ENCODE measurements at regions not wholly inside any gene's neighbourhood (a gene's known extent, or its start where the extent isn't known, plus 50 kb on each side); places are given as distances from the start of the nearest gene placed in this dataset.

DNA sequence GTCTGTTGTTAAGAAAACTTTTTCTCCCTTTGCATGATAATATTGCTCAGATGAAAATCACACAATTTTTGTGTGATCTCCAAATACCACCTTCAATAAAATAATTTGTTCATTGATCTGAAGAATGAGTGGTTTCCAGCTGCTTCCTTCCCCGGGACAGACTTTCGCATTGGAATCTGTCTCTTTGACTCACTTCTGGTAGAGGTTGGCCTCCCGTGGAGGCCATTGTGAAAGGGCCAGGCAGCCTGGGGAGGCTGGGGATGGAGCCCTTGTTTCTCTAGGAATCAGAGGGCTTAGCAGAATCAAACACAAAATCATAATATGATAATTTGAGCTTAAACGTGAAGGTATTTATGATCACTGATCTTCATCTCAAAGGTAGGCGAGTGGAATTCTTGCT, 135.0 kb upstream of the ZNF536 start:
- Histone ChIP-seq H3K9me3 (ENCODE audit: severe bottlenecking) (no peaks in the 10 kb centered on the region), H3K4me3 (ENCODE audit: low read depth, low read length) (no peak overlapping the region), H3K36me3 (no peaks in the 10 kb centered on the region), H3K27me3 (ENCODE audit: insufficient read depth, low read depth, severe bottlenecking) (no peaks in the 10 kb centered on the region), H3K27ac (no peak overlapping the region)
- no peak for DNase-seq
- TF ChIP-seq, protein P1, sequence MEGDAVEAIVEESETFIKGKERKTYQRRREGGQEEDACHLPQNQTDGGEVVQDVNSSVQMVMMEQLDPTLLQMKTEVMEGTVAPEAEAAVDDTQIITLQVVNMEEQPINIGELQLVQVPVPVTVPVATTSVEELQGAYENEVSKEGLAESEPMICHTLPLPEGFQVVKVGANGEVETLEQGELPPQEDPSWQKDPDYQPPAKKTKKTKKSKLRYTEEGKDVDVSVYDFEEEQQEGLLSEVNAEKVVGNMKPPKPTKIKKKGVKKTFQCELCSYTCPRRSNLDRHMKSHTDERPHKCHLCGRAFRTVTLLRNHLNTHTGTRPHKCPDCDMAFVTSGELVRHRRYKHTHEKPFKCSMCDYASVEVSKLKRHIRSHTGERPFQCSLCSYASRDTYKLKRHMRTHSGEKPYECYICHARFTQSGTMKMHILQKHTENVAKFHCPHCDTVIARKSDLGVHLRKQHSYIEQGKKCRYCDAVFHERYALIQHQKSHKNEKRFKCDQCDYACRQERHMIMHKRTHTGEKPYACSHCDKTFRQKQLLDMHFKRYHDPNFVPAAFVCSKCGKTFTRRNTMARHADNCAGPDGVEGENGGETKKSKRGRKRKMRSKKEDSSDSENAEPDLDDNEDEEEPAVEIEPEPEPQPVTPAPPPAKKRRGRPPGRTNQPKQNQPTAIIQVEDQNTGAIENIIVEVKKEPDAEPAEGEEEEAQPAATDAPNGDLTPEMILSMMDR (IDR thresholded peaks at IDR 0.05; ENCODE audit: low read depth, low read length), result no peak

DNA sequence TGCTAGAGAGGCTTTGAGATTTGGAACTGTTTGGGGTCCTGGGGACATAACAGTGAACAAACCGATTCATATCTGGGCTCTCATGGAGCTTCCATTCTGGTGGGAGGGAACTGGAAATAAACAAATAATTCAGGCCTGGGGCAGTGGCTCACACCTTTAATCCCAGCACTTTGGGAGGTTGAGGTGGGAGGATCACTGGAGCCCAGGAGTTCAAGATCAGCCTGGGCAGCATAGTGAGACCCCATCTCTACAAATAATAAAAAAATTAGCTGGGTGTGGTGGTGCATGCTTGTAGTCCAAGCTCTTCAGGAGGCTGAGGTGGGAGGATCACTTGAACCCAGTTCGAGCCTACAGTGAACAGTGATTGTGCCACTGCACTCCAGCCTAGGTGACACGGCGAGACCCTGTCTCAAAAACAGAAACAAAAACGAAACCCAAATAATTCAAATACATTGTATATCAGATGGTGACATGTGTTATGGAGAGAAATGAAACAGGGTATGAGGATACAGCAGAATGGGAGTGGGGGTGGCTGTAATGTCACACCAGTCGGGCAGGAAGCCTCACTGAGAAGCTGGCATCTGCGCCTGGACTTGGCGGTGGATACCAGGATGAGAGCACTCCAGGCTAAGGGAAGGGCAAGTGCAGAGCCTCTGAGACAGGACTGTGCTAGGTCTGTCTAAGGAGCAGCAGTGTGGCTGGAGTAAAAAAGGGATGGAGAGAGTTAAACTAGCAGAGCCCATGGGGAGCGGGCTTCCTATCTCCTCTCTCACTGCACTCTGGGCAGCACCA, 131.1 kb upstream of the ZNF536 start:
- TF ChIP-seq, protein P1 (IDR thresholded peaks at IDR 0.05; ENCODE audit: low read depth, low read length), result no peak
- no peaks in the 10 kb centered on the region for H3K9me3 ChIP-seq (ENCODE audit: severe bottlenecking)
- no peaks in the 10 kb centered on the region for H3K36me3 ChIP-seq
- H3K4me3 ChIP-seq (ENCODE audit: low read depth, low read length), result no peak overlapping the region
- DNase-seq, result no peak
- H3K27ac ChIP-seq, result no peak overlapping the region
- H3K27me3 ChIP-seq (ENCODE audit: insufficient read depth, low read depth, severe bottlenecking), result no peaks in the 10 kb centered on the region

DNA sequence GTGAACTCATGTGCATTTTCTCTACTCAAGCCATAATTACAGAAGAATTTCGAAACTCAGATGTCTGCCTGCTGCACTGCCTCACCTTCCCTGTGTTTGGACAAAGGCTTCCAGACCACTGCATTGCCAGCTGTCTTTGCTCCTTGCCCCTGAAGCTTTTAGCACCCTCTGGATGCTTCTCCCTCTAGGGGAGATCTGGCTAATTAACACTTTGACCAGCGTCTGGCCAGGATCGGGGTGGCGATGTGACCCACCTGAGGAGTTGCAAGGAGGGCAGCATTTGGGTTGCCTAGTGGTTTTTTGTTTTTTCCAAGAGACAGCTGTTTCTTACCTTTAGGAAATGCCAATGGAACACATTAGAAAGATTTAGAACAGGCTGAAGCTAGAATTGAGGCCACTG, 127.7 kb upstream of the ZNF536 start:
- Histone ChIP-seq H3K36me3 (no peaks in the 10 kb centered on the region), H3K27me3 (ENCODE audit: insufficient read depth, low read depth, severe bottlenecking) (no peaks in the 10 kb centered on the region), H3K27ac (no peak overlapping the region), H3K9me3 (ENCODE audit: severe bottlenecking) (no peaks in the 10 kb centered on the region), H3K4me3 (ENCODE audit: low read depth, low read length) (no peak overlapping the region)
- TF ChIP-seq, protein P1 (IDR thresholded peaks at IDR 0.05; ENCODE audit: low read depth, low read length), result no peak
- no peak for DNase-seq

DNA sequence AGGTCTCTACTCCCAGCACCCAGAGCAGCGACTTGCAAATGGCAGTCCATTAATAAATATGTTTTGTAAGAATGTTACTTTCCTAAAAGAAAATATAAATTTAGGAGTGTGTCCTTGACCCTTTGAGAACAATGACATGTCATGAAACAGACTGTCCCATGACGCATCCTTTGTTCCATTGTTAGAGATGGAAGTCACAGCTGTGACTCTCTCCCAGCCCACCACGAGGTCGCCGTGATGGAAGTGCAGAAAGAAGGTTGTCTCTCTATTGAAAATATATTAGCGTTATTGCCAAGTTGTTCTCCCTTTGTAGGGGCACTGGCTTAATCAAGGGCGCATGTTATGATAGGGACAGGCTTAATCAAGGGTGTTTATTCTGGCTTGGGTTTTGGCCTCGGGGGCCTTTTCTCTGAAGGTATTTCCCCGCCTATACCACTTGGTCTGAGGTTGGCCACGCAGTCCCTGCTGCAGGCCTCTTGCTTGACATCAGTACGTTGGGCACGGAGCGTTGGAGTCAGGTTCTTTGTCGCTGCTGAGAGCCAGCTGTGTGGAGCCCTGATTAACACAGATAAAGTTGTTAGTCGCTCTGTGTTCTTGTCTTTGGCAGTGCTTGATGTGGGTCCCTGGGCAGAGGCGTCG, 126.7 kb upstream of the ZNF536 start:
- Histone ChIP-seq H3K27ac (no peak overlapping the region), H3K27me3 (ENCODE audit: insufficient read depth, low read depth, severe bottlenecking) (no peaks in the 10 kb centered on the region), H3K4me3 (ENCODE audit: low read depth, low read length) (no peak overlapping the region), H3K36me3 (no peaks in the 10 kb centered on the region), H3K9me3 (ENCODE audit: severe bottlenecking) (no peaks in the 10 kb centered on the region)
- no peak for DNase-seq
- TF ChIP-seq, protein P1 (IDR thresholded peaks at IDR 0.05; ENCODE audit: low read depth, low read length), result no peak

DNA sequence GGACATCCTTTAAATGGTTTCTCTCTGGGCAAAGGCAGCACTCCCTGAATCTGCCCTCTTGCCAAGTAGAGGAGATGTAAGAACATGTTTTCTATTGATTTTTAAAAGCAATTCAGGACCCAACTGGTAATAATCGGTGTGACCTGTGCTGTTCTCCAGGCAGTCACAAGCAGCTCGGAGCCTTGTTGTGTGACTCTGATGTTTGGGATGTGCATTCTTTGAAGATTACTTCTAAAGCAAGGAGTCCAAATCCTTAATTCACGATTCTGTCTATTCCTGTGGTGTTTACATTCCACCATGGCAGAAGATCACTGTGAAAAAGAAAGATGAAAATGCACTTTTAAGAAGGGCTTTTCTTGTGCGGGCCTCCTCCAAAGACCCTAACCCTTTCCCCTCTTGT, 122.3 kb upstream of the ZNF536 start:
- no peaks in the 10 kb centered on the region for H3K9me3 ChIP-seq (ENCODE audit: severe bottlenecking)
- no peak for DNase-seq
- TF ChIP-seq, protein P1 (IDR thresholded peaks at IDR 0.05; ENCODE audit: low read depth, low read length), result no peak
- no peaks in the 10 kb centered on the region for H3K27me3 ChIP-seq (ENCODE audit: insufficient read depth, low read depth, severe bottlenecking)
- H3K36me3 ChIP-seq, result no peaks in the 10 kb centered on the region
- H3K4me3 ChIP-seq (ENCODE audit: low read depth, low read length), result no peak overlapping the region
- no peak overlapping the region for H3K27ac ChIP-seq

All from WERI-Rb-1 (cell line).